ENCODE measurements at regions not wholly inside any gene's neighbourhood (a gene's known extent, or its start where the extent isn't known, plus 50 kb on each side); places are given as distances from the start of the nearest gene placed in this dataset.

DNA sequence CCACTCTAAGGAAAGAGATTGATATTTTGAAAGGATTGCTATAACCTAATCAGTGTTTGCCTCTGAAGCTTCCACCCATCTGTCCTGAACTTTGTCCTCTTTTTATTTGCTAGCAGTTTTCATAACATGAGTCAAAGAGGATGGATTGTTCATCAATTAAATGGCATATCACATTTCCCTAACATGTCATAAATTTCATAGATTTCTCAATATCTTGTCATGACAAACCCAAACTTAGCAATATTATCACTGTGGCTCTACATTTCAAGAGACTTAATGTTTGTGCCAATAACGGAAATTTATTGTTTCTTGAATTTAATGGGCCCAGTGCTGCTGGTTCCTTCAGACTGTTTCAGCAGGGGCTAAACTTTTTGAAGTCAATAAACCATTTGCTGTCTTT lies 330.3 kb downstream of the CAAP1 start:
- CTCF ChIA-PET (ENCODE audit: partially characterized antibody), result no interaction called here

More for the DNA sequence above, 330.3 kb downstream of the CAAP1 start:
- no peak for FAIRE-seq
- no peak overlapping the region for H3K14ac ChIP-seq (ENCODE audit: insufficient read length)
- no peak overlapping the region for H2BK5ac ChIP-seq (ENCODE audit: low read depth, low read length)
- no peaks in the 10 kb centered on the region for H3K27me3 ChIP-seq (replicated peaks in 1 of 4; ENCODE audit: control insufficient read depth in 3 of 4, extremely low read depth in 1 of 4, insufficient read depth in 3 of 4, low read length in 3 of 4)
- H4K91ac ChIP-seq (replicated peaks; ENCODE audit: insufficient read length, low read length), result no peak overlapping the region
- no peak overlapping the region for H3K18ac ChIP-seq (ENCODE audit: extremely low read depth, low read length)
- no peak overlapping the region for H2BK12ac ChIP-seq (ENCODE audit: low read depth, low read length)
- H4K5ac ChIP-seq (ENCODE audit: insufficient read length, low read depth, low read length), result no peak overlapping the region
- H3K9ac ChIP-seq (replicated peaks in 1 of 4; ENCODE audit: extremely low read depth in 1 of 4, low read depth in 3 of 4, low read length in 3 of 4), result no peak overlapping the region
- H3K56ac ChIP-seq (replicated peaks; ENCODE audit: insufficient read length, low read depth, low read length), result no peak overlapping the region
- no peak overlapping the region for H2BK120ac ChIP-seq (replicated peaks; ENCODE audit: low read depth, low read length)
- H2AK5ac ChIP-seq (ENCODE audit: low read depth, low read length), result no peak overlapping the region
- H3K4me2 ChIP-seq (ENCODE audit: insufficient read depth in 1 of 2, low read depth in 2 of 2, low read length in 2 of 2), result no peak overlapping the region
- H2BK20ac ChIP-seq (ENCODE audit: low read length), result no peak overlapping the region
- DNase-seq (ENCODE audit: low read depth in 1 of 2, low spot score in 2 of 2), result no peak
- H3K23me2 ChIP-seq (ENCODE audit: low read depth, low read length), result no peaks in the 10 kb centered on the region
- TF ChIP-seq SP4 (IDR thresholded peaks at IDR 0.05; ENCODE audit: low read length) (no peak), KDM4A (IDR thresholded peaks at IDR 0.05; ENCODE audit: low read depth, low read length, severe bottlenecking) (no peak), CBX5 (IDR thresholded peaks at IDR 0.05; ENCODE audit: low read depth, low read length) (no peak), GABPA (IDR thresholded peaks at IDR 0.05; ENCODE audit: borderline replicate concordance, insufficient read depth, low read length) (no peak), HDAC6 (IDR thresholded peaks at IDR 0.05; ENCODE audit: low read depth, low read length) (no peak), KDM1A (IDR thresholded peaks at IDR 0.05; ENCODE audit: borderline replicate concordance, low read length) (no peak), CREB1 (IDR thresholded peaks at IDR 0.05) (no peak), JUND (IDR thresholded peaks at IDR 0.05; ENCODE audit: low read length) (no peak), MAFK (IDR thresholded peaks at IDR 0.05; ENCODE audit: low read depth, low read length) (no peak), SRF (IDR thresholded peaks at IDR 0.05; ENCODE audit: low read depth, low read length) (no peak), ASH2L (IDR thresholded peaks at IDR 0.05; ENCODE audit: low read length) (no peak), FOSL1 (IDR thresholded peaks at IDR 0.05; ENCODE audit: insufficient read depth, low read depth, low read length) (no peak), BRCA1 (IDR thresholded peaks at IDR 0.05; ENCODE audit: low read depth, low read length) (no peak), HDAC2 (IDR thresholded peaks at IDR 0.05; ENCODE audit: borderline replicate concordance in 1 of 2, low read depth in 2 of 2, low read length in 2 of 2) (no peak), SAP30 (IDR thresholded peaks at IDR 0.05; ENCODE audit: insufficient read depth, insufficient replicate concordance, low read length) (no peak)
- TF ChIP-seq, protein P1, sequence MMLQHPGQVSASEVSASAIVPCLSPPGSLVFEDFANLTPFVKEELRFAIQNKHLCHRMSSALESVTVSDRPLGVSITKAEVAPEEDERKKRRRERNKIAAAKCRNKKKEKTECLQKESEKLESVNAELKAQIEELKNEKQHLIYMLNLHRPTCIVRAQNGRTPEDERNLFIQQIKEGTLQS (IDR thresholded peaks at IDR 0.05; ENCODE audit: insufficient read depth, low read depth, low read length), result no peak
- no peaks in the 10 kb centered on the region for H3K36me3 ChIP-seq (ENCODE audit: control insufficient read depth in 2 of 4, insufficient read depth in 4 of 4, low read length in 3 of 4)
- no peak overlapping the region for H3K23ac ChIP-seq (ENCODE audit: insufficient read length)
- H3K27ac ChIP-seq (ENCODE audit: low read depth, low read length), result no peak overlapping the region
- no peaks in the 10 kb centered on the region for H4K20me1 ChIP-seq (replicated peaks in 1 of 2; ENCODE audit: control insufficient read depth in 1 of 2, insufficient read depth in 2 of 2, low read length in 2 of 2)
- no peak overlapping the region for H3K4me3 ChIP-seq (ENCODE audit: extremely low read depth in 1 of 4, insufficient read depth in 2 of 4, low read depth in 3 of 4, low read length in 4 of 4)
- H2AFZ ChIP-seq (ENCODE audit: low read length), result no peak overlapping the region
- no peak overlapping the region for H4K8ac ChIP-seq (ENCODE audit: extremely low read depth, insufficient read depth, low read length)
- no peak overlapping the region for H2BK15ac ChIP-seq (ENCODE audit: low read length)
- 100% methylated on average over 1 of the region's 1 CpG; no CpG with 5 or more reads in 1 of the 2 experiments for WGBS, 2 experiments (ENCODE audit: extremely low coverage in 1 of 2, insufficient coverage in 1 of 2, insufficient read length in 1 of 2, insufficient replicate concordance in 2 of 2, low coverage in 1 of 2, low lambda C conversion rate in 2 of 2, missing lambda C conversion rate in 1 of 2)
- no peaks in the 10 kb centered on the region for H3K79me1 ChIP-seq (ENCODE audit: low read depth, low read length)
- H3K4me1 ChIP-seq (replicated peaks in 1 of 4; ENCODE audit: control insufficient read depth in 3 of 4, insufficient read depth in 4 of 4, low read length in 3 of 4), result no peaks in the 10 kb centered on the region
- H3K79me2 ChIP-seq (ENCODE audit: control insufficient read depth in 1 of 2, insufficient read depth in 2 of 2, low read length in 2 of 2), result no peaks in the 10 kb centered on the region
- POLR2A ChIA-PET (ENCODE audit: partially characterized antibody), result no interaction called here
- no peaks in the 10 kb centered on the region for H3K9me3 ChIP-seq (ENCODE audit: insufficient read depth in 2 of 2, low read depth in 1 of 2, low read length in 1 of 2)
- no peak overlapping the region for H3K4ac ChIP-seq (replicated peaks; ENCODE audit: insufficient read length, low read depth, low read length)
